ENCODE measurements at regions not wholly inside any gene's neighbourhood (a gene's known extent, or its start where the extent isn't known, plus 50 kb on each side); places are given as distances from the start of the nearest gene placed in this dataset.

DNA sequence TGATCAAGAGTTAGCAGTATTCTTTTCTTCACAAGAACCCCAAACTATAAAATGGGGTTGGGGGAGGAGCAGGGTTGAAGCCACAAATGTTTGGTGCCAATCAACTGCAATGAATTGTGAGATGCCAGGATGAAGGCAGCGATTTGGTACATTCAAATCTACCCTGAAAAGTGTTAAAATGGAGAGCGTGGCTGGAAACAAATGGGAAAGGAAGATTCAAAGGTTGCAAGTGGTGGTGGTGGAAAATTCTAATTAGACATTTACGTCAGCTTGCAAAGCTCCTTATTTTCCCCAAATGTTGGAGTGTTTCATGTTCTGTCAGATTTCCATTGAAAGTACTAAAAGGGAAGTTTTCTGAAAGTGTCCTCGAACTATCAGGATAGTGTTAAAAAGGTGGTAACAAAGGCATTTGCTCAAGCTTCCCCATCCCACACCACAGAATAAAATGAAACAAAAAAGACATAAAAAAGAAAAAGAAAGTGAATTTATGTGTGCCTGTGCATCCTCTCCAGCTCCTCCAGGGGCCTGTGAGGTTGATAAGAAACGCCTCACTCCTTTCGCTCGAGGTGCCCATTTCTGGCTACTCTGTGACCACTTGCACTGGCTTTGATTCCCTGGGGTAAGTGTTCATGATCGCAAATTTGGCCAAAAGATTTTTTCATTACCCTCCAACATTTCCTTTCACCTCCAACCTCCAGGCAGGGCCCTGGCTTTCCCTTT is 424.1 kb upstream of the POU3F3 start:
- H3K4me1 ChIP-seq = no peaks in the 10 kb centered on the region

DNA sequence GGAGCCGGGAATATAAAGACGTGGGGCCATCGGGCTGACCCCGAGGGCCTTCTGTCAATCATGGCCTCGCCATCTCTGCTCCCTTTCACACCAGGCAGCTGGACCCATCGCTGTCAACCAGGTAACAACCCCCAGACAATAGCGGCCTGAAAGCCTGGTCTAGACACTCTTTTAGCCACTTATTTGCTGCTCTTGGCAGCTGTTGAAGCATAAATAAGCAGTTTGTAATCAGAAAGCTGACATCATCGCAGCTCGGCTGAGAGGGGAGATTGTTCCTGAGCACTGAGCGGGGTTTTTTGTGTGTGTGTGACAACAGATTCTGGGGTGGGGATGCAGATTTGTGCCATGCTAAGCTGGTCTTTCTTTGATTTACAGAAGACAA is 423.6 kb upstream of the POU3F3 start:
- TF ChIP-seq, protein P1, sequence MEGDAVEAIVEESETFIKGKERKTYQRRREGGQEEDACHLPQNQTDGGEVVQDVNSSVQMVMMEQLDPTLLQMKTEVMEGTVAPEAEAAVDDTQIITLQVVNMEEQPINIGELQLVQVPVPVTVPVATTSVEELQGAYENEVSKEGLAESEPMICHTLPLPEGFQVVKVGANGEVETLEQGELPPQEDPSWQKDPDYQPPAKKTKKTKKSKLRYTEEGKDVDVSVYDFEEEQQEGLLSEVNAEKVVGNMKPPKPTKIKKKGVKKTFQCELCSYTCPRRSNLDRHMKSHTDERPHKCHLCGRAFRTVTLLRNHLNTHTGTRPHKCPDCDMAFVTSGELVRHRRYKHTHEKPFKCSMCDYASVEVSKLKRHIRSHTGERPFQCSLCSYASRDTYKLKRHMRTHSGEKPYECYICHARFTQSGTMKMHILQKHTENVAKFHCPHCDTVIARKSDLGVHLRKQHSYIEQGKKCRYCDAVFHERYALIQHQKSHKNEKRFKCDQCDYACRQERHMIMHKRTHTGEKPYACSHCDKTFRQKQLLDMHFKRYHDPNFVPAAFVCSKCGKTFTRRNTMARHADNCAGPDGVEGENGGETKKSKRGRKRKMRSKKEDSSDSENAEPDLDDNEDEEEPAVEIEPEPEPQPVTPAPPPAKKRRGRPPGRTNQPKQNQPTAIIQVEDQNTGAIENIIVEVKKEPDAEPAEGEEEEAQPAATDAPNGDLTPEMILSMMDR (IDR thresholded peaks at IDR 0.05) = no peak
- DNase-seq (ENCODE audit: low spot score) = no peak
- no peaks in the 10 kb centered on the region for H3K36me3 ChIP-seq
- H3K27me3 ChIP-seq = no peaks in the 10 kb centered on the region
- H3K4me1 ChIP-seq = no peaks in the 10 kb centered on the region
- no peaks in the 10 kb centered on the region for H3K9me3 ChIP-seq
- H3K4me3 ChIP-seq = no peak overlapping the region
- no peak overlapping the region for H3K27ac ChIP-seq

More for the DNA sequence above, 424.1 kb upstream of the POU3F3 start:
- no peaks in the 10 kb centered on the region for H3K36me3 ChIP-seq
- TF ChIP-seq, protein P1 (IDR thresholded peaks at IDR 0.05) = no peak
- H3K4me3 ChIP-seq = no peak overlapping the region
- no peak for DNase-seq (ENCODE audit: low spot score)
- no peak overlapping the region for H3K27ac ChIP-seq
- no peaks in the 10 kb centered on the region for H3K9me3 ChIP-seq
- no peaks in the 10 kb centered on the region for H3K27me3 ChIP-seq

DNA sequence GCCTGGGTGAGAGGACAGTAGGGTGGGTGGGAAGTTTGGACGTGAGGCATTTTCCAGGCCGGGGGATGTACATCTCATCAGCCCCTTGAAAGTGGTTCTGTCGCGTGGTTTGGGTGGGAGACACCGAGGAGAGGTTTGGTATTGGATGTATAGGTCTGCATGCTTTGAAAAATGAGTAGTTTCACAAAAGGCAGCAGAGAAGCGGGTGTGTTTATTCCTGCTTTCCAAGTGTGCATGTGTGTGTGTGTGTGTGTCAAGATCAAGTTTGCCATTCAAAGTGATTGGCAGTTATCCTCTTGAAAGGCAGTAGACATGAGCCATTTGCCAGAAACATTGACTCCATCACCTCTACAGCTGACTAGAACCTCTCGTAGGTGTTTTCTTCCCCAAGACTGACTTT is 423.1 kb upstream of the POU3F3 start:
- H3K27me3 ChIP-seq = no peaks in the 10 kb centered on the region
- no peaks in the 10 kb centered on the region for H3K9me3 ChIP-seq
- H3K4me3 ChIP-seq = no peak overlapping the region
- no peak for DNase-seq (ENCODE audit: low spot score)
- H3K4me1 ChIP-seq = no peaks in the 10 kb centered on the region
- TF ChIP-seq, protein P1 (IDR thresholded peaks at IDR 0.05) = no peak
- H3K36me3 ChIP-seq = no peaks in the 10 kb centered on the region
- no peak overlapping the region for H3K27ac ChIP-seq

DNA sequence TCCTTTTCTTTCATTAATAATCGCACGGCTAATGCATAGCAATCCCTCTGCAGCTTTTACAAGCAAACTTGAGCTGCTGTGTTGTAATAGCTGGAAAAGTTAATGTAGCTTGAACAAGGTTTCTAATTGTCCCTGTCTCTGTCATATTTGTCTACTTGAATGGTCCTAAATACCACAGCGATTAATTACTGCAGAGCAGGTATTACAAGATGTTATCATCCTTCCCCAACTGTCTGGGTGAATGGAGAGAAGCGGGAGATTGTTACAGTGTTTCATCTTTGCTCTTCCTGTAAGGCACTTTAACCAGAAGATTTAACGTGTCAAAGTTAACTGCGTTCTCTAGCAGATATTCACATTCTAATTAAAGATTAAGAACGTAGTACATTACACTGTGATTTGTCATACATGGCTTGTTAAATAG is 422.2 kb upstream of the POU3F3 start:
- Histone ChIP-seq H3K9me3 (no peaks in the 10 kb centered on the region), H3K27me3 (no peaks in the 10 kb centered on the region), H3K4me3 (no peak overlapping the region), H3K4me1 (no peaks in the 10 kb centered on the region), H3K36me3 (no peaks in the 10 kb centered on the region), H3K27ac (no peak overlapping the region)
- DNase-seq (ENCODE audit: low spot score) = no peak
- TF ChIP-seq, protein P1 (IDR thresholded peaks at IDR 0.05) = no peak

DNA sequence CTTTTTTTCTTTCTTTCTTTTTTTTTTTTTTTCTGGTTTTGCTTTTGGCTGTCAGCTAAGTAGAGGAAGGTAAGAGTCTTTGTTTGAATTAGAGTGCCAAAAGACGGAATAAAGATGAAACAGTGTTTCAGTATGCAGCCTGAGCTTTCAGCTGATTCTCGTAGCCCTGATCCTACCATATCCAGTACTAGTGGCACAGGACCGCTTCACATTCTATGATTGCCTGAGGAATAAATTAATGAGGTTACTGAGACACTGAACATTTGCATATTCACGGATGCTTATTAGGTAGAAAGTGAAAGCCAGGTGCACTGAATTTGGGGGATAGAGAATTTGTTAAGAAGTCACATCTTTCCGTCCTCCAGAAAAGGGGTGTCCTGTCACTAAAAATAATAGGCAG is 421.5 kb upstream of the POU3F3 start:
- no peak for DNase-seq (ENCODE audit: low spot score)
- TF ChIP-seq, protein P1 (IDR thresholded peaks at IDR 0.05) = no peak
- H3K27me3 ChIP-seq = no peaks in the 10 kb centered on the region

DNA sequence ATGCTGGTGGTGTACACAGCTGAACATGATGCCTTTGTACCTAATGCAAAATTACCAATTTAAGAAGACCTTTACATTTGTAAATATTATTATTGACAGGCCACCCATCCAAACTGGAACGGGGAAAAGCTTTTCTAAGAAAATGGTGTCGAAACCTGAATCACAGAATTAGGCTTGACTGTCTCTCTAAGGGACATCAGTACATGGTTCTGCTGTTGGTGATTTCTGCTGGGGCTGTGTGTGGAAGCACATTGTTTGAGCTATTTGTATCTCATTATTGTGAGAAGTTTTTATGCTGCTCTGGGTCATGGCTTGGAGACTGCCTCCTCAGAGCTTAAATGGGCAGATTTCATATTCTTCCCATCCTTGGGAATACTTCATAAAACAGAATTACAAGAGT is 420.9 kb upstream of the POU3F3 start:
- Histone ChIP-seq H3K9me3 (no peaks in the 10 kb centered on the region), H3K27ac (no peak overlapping the region), H3K4me1 (no peaks in the 10 kb centered on the region), H3K36me3 (no peaks in the 10 kb centered on the region), H3K4me3 (no peak overlapping the region), H3K27me3 (no peaks in the 10 kb centered on the region)
- TF ChIP-seq, protein P1 (IDR thresholded peaks at IDR 0.05) = no peak
- no peak for DNase-seq (ENCODE audit: low spot score)

More for the DNA sequence above, 421.5 kb upstream of the POU3F3 start:
- H3K27ac ChIP-seq = no peak overlapping the region
- no peaks in the 10 kb centered on the region for H3K36me3 ChIP-seq
- H3K4me3 ChIP-seq = no peak overlapping the region
- no peaks in the 10 kb centered on the region for H3K4me1 ChIP-seq
- no peaks in the 10 kb centered on the region for H3K9me3 ChIP-seq
